ENCODE measurements at regions not wholly inside any gene's neighbourhood (a gene's known extent, or its start where the extent isn't known, plus 50 kb on each side); places are given as distances from the start of the nearest gene placed in this dataset.

DNA sequence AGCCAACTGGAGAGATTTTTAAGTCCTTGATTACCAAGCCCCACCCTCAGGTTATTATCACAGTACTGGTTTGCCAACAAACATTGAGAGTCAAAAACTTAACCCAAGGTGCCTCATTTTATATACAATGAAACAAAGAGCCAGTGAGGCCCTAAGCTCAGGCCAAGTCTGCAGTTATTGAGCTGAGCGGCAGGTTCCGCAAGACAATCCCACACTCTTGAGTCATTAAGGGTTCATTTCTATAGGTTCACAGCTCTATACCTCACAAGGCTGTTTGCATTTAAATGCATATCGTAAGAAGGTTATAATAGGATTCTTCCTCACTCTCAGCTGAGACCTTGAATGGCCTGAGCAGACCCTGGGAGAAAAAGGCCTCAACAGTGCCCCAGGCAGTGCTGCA is 268.4 kb upstream of the RGPD4 start:
- no peaks in the 10 kb centered on the region for H3K9me3 ChIP-seq
- no peaks in the 10 kb centered on the region for H3K79me2 ChIP-seq (ENCODE audit: insufficient read depth)
- H3K36me3 ChIP-seq (replicated peaks in 1 of 2; ENCODE audit: control insufficient read depth in 1 of 2, insufficient read depth in 2 of 2, low read length in 1 of 2) = no peaks in the 10 kb centered on the region
- TF ChIP-seq ELF1 (IDR thresholded peaks at IDR 0.05) (no peak), CTCF (IDR thresholded peaks at IDR 0.05) (no peak), RAD21 (IDR thresholded peaks at IDR 0.05; ENCODE audit: low read length) (no peak), SMC3 (IDR thresholded peaks at IDR 0.05; ENCODE audit: low read depth, low read length) (no peak), MAX (IDR thresholded peaks at IDR 0.05; ENCODE audit: low read depth) (no peak), CHD2 (IDR thresholded peaks at IDR 0.05; ENCODE audit: low read length, partially characterized antibody) (no peak), POLR2AphosphoS5 (IDR thresholded peaks at IDR 0.05; ENCODE audit: low read depth, low read length) (no peak), FOXJ3 (CRISPR knock-in tag; IDR thresholded peaks at IDR 0.05) (no peak), YY1 (IDR thresholded peaks at IDR 0.05; ENCODE audit: low read depth) (no peak), NFIC (IDR thresholded peaks at IDR 0.05; ENCODE audit: borderline replicate concordance) (no peak), SIN3A (IDR thresholded peaks at IDR 0.05; ENCODE audit: borderline replicate concordance, low read depth, low read length) (no peak), MXI1 (IDR thresholded peaks at IDR 0.05; ENCODE audit: low read depth, low read length) (no peak), RFX5 (IDR thresholded peaks at IDR 0.05; ENCODE audit: low read length) (no peak), MEF2A (IDR thresholded peaks at IDR 0.05; ENCODE audit: borderline replicate concordance, low read depth) (no peak), EZH2phosphoT487 (IDR thresholded peaks at IDR 0.05; ENCODE audit: borderline replicate concordance, low read depth) (no peak)
- TF ChIP-seq, protein P1, sequence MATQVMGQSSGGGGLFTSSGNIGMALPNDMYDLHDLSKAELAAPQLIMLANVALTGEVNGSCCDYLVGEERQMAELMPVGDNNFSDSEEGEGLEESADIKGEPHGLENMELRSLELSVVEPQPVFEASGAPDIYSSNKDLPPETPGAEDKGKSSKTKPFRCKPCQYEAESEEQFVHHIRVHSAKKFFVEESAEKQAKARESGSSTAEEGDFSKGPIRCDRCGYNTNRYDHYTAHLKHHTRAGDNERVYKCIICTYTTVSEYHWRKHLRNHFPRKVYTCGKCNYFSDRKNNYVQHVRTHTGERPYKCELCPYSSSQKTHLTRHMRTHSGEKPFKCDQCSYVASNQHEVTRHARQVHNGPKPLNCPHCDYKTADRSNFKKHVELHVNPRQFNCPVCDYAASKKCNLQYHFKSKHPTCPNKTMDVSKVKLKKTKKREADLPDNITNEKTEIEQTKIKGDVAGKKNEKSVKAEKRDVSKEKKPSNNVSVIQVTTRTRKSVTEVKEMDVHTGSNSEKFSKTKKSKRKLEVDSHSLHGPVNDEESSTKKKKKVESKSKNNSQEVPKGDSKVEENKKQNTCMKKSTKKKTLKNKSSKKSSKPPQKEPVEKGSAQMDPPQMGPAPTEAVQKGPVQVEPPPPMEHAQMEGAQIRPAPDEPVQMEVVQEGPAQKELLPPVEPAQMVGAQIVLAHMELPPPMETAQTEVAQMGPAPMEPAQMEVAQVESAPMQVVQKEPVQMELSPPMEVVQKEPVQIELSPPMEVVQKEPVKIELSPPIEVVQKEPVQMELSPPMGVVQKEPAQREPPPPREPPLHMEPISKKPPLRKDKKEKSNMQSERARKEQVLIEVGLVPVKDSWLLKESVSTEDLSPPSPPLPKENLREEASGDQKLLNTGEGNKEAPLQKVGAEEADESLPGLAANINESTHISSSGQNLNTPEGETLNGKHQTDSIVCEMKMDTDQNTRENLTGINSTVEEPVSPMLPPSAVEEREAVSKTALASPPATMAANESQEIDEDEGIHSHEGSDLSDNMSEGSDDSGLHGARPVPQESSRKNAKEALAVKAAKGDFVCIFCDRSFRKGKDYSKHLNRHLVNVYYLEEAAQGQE (IDR thresholded peaks at IDR 0.05; ENCODE audit: low read depth, low read length) = no peak
- TF ChIP-seq, protein P2, sequence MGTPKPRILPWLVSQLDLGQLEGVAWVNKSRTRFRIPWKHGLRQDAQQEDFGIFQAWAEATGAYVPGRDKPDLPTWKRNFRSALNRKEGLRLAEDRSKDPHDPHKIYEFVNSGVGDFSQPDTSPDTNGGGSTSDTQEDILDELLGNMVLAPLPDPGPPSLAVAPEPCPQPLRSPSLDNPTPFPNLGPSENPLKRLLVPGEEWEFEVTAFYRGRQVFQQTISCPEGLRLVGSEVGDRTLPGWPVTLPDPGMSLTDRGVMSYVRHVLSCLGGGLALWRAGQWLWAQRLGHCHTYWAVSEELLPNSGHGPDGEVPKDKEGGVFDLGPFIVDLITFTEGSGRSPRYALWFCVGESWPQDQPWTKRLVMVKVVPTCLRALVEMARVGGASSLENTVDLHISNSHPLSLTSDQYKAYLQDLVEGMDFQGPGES (IDR thresholded peaks at IDR 0.05; ENCODE audit: low read depth, low read length) = no peak
- TF ChIP-seq, protein P3, sequence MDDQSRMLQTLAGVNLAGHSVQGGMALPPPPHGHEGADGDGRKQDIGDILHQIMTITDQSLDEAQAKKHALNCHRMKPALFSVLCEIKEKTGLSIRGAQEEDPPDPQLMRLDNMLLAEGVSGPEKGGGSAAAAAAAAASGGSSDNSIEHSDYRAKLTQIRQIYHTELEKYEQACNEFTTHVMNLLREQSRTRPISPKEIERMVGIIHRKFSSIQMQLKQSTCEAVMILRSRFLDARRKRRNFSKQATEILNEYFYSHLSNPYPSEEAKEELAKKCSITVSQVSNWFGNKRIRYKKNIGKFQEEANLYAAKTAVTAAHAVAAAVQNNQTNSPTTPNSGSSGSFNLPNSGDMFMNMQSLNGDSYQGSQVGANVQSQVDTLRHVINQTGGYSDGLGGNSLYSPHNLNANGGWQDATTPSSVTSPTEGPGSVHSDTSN (IDR thresholded peaks at IDR 0.05) = no peak
- ChIA-PET CTCF (interaction anchor here (0.6 kb wide), 1 partner anchor 995 kb away, joined by 3 read pairs; no protein-coding TSS in a partner anchor), POLR2A (no interaction called here)
- no peaks in the 10 kb centered on the region for H3F3A ChIP-seq (replicated peaks; ENCODE audit: insufficient read depth)
- no peak overlapping the region for H2AFZ ChIP-seq (ENCODE audit: low read depth)
- no peaks in the 10 kb centered on the region for H3K9me2 ChIP-seq
- WGBS (ENCODE audit: low lambda C conversion rate) = 78% methylated on average over 3 of the region's 3 CpGs
- H3K4me1 ChIP-seq (ENCODE audit: control insufficient read depth in 1 of 2, insufficient read depth in 2 of 2, low read depth in 1 of 2, low read length in 1 of 2) = no peaks in the 10 kb centered on the region
- H3K27me3 ChIP-seq (ENCODE audit: insufficient read depth) = no peaks in the 10 kb centered on the region
- H4K20me1 ChIP-seq (ENCODE audit: insufficient read depth) = no peaks in the 10 kb centered on the region
- H3K9ac ChIP-seq = no peak overlapping the region
- no peak overlapping the region for H3K4me2 ChIP-seq
- H3K27ac ChIP-seq (ENCODE audit: low read depth in 2 of 2, low read length in 1 of 2) = no peak overlapping the region
- no peak overlapping the region for H3K4me3 ChIP-seq (ENCODE audit: low read depth in 2 of 2, low read length in 1 of 2)
- no peak for DNase-seq

All from SK-N-SH (cell line).